ENCODE measurements at regions not wholly inside any gene's neighbourhood (a gene's known extent, or its start where the extent isn't known, plus 50 kb on each side); places are given as distances from the start of the nearest gene placed in this dataset.

- TF ChIP-seq ZNF114 (CRISPR knock-in tag; IDR thresholded peaks at IDR 0.05): no peak
- TF ChIP-seq NANOG (IDR thresholded peaks at IDR 0.05; ENCODE audit: borderline replicate concordance): no peak
- TF ChIP-seq ETS1 (IDR thresholded peaks at IDR 0.05): no peak
- TF ChIP-seq ZNF462 (CRISPR knock-in tag; IDR thresholded peaks at IDR 0.05): no peak
- no peak for TF ChIP-seq JUNB (IDR thresholded peaks at IDR 0.05; ENCODE audit: unreplicated experiment)
- TF ChIP-seq ZNF331 (CRISPR knock-in tag; IDR thresholded peaks at IDR 0.05; ENCODE audit: low read depth): no peak
- no peak for TF ChIP-seq CTCF (conservative IDR thresholded peaks at IDR 0.05; ENCODE audit: low read depth in 2 of 2)
- no peak for TF ChIP-seq POLR2AphosphoS5 (IDR thresholded peaks at IDR 0.05; ENCODE audit: low read depth)
- TF ChIP-seq EZH2 (IDR thresholded peaks at IDR 0.05; ENCODE audit: low read depth, unreplicated experiment): no peak
- no peak for TF ChIP-seq EZH2phosphoT487 (IDR thresholded peaks at IDR 0.05; ENCODE audit: unreplicated experiment)
- no peak for TF ChIP-seq REST (IDR thresholded peaks at IDR 0.05; ENCODE audit: unreplicated experiment)
- TF ChIP-seq STAT1 (IDR thresholded peaks at IDR 0.05; ENCODE audit: unreplicated experiment): no peak
- TF ChIP-seq CREB1 (CRISPR knock-in tag; IDR thresholded peaks at IDR 0.05; ENCODE audit: low read depth): no peak
- no peak for DNase-seq (ENCODE audit: low spot score)
- 0 out of 2 replicates have a peak, but pooled peaks cover 3% of the 10 kb centered on the region for H3K9me2 ChIP-seq (ENCODE audit: insufficient read depth)
- Mint-ChIP-seq H3K27ac (no peak overlapping the region), H3K36me3 (ENCODE audit: low read depth) (no peaks in the 10 kb centered on the region), H3K9me3 (no peaks in the 10 kb centered on the region), H3K4me1 (peaks cover 4% of the 10 kb centered on the region), H3K27me3 (ENCODE audit: insufficient read depth, low read depth, poor library complexity) (peaks cover 5% of the 10 kb centered on the region), H3K4me3 (no peak overlapping the region)
- no peak overlapping the region for H3K4me2 ChIP-seq
- H2AFZ ChIP-seq: no peak overlapping the region
- no peaks in the 10 kb centered on the region for H4K20me1 ChIP-seq (replicated peaks; ENCODE audit: insufficient read depth)
- no peak overlapping the region for H3K4me3 ChIP-seq
- no peak overlapping the region for H3K27ac ChIP-seq (ENCODE audit: low read depth)
- no peaks in the 10 kb centered on the region for H3K4me1 ChIP-seq (ENCODE audit: insufficient read depth)
- no peaks in the 10 kb centered on the region for H3F3A ChIP-seq (replicated peaks; ENCODE audit: low read depth)
- no peaks in the 10 kb centered on the region for H3K27me3 ChIP-seq (ENCODE audit: insufficient read depth)
- H3K79me2 ChIP-seq (replicated peaks; ENCODE audit: insufficient read depth): no peaks in the 10 kb centered on the region
- no peak for ATAC-seq
- H3K36me3 ChIP-seq (ENCODE audit: insufficient read depth): no peaks in the 10 kb centered on the region
Measured at GRCh38 chr6:149263321-149263720, 54.2 kb upstream of the TAB2 start.
